ENCODE measurements at regions not wholly inside any gene's neighbourhood (a gene's known extent, or its start where the extent isn't known, plus 50 kb on each side); places are given as distances from the start of the nearest gene placed in this dataset.
"Not testable (repeated sequence)": the region's sequence is repeated elsewhere in the genome, so short reads cannot be mapped to it uniquely, and the experiment has no call there.

GRCh38 chr20:53865901-53866793 is 204.2 kb downstream of the BCAS1 start:
- TF ChIP-seq, protein P1, sequence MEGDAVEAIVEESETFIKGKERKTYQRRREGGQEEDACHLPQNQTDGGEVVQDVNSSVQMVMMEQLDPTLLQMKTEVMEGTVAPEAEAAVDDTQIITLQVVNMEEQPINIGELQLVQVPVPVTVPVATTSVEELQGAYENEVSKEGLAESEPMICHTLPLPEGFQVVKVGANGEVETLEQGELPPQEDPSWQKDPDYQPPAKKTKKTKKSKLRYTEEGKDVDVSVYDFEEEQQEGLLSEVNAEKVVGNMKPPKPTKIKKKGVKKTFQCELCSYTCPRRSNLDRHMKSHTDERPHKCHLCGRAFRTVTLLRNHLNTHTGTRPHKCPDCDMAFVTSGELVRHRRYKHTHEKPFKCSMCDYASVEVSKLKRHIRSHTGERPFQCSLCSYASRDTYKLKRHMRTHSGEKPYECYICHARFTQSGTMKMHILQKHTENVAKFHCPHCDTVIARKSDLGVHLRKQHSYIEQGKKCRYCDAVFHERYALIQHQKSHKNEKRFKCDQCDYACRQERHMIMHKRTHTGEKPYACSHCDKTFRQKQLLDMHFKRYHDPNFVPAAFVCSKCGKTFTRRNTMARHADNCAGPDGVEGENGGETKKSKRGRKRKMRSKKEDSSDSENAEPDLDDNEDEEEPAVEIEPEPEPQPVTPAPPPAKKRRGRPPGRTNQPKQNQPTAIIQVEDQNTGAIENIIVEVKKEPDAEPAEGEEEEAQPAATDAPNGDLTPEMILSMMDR (IDR thresholded peaks at IDR 0.05; ENCODE audit: low read depth, low read length), result no peak
- Histone ChIP-seq H3K27ac (no peak overlapping the region), H3K4me3 (ENCODE audit: low read depth, low read length) (peak overlapping the region; percentile 33)

GRCh38 chr20:53864765-53865683 is 205.4 kb downstream of the BCAS1 start:
- H3K4me3 ChIP-seq (ENCODE audit: low read depth, low read length); H3K9me3 ChIP-seq (ENCODE audit: severe bottlenecking); H3K27ac ChIP-seq; H3K36me3 ChIP-seq; H3K27me3 ChIP-seq (ENCODE audit: insufficient read depth, low read depth, severe bottlenecking); DNase-seq: not testable (repeated sequence)

More at GRCh38 chr20:53865901-53866793, 204.2 kb downstream of the BCAS1 start:
- Histone ChIP-seq H3K36me3 (no peaks in the 10 kb centered on the region), H3K27me3 (ENCODE audit: insufficient read depth, low read depth, severe bottlenecking) (no peaks in the 10 kb centered on the region), H3K9me3 (ENCODE audit: severe bottlenecking) (no peaks in the 10 kb centered on the region)
- peak; percentile 63 for DNase-seq

DNA sequence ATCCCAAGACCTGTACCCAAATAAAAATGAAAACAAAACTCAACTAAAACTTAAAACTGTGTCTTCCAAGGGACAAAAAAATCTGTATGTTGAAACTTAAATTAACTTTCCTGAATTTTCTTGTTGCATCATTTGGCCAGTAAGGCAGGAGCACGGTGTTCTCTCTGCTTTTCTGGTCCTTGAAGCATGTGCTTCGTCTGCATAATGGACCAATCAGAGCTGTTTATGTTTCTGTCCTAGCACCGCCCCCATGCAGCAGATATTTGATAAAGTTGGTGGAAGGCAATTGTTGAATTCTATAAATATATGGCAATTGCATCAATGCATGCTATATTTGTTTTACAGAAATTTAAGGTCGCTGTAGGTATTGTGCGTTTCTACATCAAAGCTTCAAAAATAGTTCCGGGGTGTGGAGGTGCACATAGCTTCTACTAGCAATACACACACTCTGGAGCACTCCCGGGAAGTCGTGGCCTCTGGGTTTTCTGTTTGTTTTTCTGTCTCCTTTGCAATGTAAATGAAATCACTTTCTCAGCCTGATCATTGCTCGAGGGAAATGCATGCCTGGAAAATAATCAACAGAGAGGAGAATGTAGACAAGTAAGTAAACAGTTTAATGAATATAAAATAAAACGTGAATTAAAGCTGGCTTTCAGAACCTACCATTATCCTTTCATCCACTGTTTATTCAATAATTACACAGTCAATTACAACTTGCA is 206.3 kb downstream of the BCAS1 start:
- not testable (repeated sequence) for H3K4me3 ChIP-seq (ENCODE audit: low read depth, low read length); H3K36me3 ChIP-seq; H3K9me3 ChIP-seq (ENCODE audit: severe bottlenecking); H3K27ac ChIP-seq; DNase-seq; H3K27me3 ChIP-seq (ENCODE audit: insufficient read depth, low read depth, severe bottlenecking)

GRCh38 chr20:53863535-53863922 is 206.9 kb downstream of the BCAS1 start:
- H3K36me3 ChIP-seq; H3K4me3 ChIP-seq (ENCODE audit: low read depth, low read length); H3K9me3 ChIP-seq (ENCODE audit: severe bottlenecking); H3K27ac ChIP-seq; DNase-seq; H3K27me3 ChIP-seq (ENCODE audit: insufficient read depth, low read depth, severe bottlenecking): not testable (repeated sequence)

DNA sequence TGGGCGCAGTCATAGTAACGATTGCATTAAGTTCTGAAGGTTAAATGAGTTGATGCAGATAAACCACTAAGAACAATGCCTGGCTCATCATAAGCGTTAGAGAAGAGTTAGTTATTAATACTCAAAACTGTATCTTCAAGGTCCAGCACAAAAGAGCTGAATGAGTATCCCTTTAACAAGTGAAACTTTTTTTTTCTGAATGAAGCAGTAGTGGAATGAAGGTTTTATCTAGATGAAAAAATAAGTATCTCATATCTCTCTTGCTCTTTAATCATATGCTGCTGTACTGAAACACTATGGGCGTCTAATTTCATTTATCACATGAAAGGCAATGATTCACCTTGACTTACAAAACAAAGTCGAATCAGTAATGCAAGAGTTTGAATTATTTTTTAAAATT is 207.4 kb downstream of the BCAS1 start:
- H3K27ac ChIP-seq; H3K27me3 ChIP-seq (ENCODE audit: insufficient read depth, low read depth, severe bottlenecking); DNase-seq; H3K4me3 ChIP-seq (ENCODE audit: low read depth, low read length); H3K9me3 ChIP-seq (ENCODE audit: severe bottlenecking); H3K36me3 ChIP-seq: not testable (repeated sequence)

DNA sequence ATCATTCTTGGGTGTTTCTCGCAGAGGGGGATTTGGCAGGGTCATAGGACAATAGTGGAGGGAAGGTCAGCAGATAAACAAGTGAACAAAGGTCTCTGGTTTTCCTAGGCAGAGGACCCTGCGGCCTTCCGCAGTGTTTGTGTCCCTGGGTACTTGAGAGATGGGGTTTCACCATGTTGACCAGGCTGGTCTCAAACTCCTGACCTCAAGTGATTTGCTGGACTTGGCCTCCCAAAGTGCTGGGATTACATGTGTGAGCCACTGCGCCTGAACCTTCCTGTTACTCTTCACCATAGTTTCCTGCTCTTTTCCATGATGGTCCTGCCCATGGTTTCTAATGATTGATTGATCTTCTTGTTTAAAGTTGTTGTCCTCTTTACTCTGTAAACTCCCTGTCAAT is 207.9 kb downstream of the BCAS1 start:
- not testable (repeated sequence) for H3K36me3 ChIP-seq; DNase-seq; H3K27ac ChIP-seq; H3K27me3 ChIP-seq (ENCODE audit: insufficient read depth, low read depth, severe bottlenecking); H3K4me3 ChIP-seq (ENCODE audit: low read depth, low read length); H3K9me3 ChIP-seq (ENCODE audit: severe bottlenecking)

GRCh38 chr20:53862136-53862397 is 208.3 kb downstream of the BCAS1 start:
- not testable (repeated sequence) for H3K27ac ChIP-seq; H3K4me3 ChIP-seq (ENCODE audit: low read depth, low read length); H3K36me3 ChIP-seq; H3K9me3 ChIP-seq (ENCODE audit: severe bottlenecking); H3K27me3 ChIP-seq (ENCODE audit: insufficient read depth, low read depth, severe bottlenecking); DNase-seq

DNA sequence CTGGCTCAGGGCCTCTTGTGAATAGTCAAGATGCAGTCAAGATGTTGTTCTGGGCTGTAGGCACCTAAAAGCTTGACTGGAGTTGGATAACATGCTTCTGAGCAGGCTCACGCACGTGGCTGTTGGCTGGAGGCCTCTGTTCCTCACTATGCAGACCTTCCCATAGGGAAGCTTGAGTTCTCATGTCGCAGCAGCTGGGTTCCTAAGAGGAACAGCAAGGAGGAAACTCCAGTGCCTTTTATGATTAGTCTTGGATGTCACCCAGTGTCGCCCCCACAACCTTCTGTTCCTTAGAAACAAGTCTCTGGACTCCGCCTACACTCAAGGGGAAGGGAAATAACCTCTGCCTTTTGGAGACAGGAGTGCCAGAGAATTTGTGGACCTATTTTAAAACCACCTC is 210.7 kb downstream of the BCAS1 start:
- TF ChIP-seq, protein P1 (IDR thresholded peaks at IDR 0.05; ENCODE audit: low read depth, low read length), result no peak
- no peaks in the 10 kb centered on the region for H3K36me3 ChIP-seq
- no peak overlapping the region for H3K27ac ChIP-seq
- no peaks in the 10 kb centered on the region for H3K27me3 ChIP-seq (ENCODE audit: insufficient read depth, low read depth, severe bottlenecking)
- H3K9me3 ChIP-seq (ENCODE audit: severe bottlenecking), result no peaks in the 10 kb centered on the region
- no peak for DNase-seq
- no peak overlapping the region for H3K4me3 ChIP-seq (ENCODE audit: low read depth, low read length)

GRCh38 chr20:53859009-53859408 is 211.4 kb downstream of the BCAS1 start:
- H3K4me3 ChIP-seq (ENCODE audit: low read depth, low read length); DNase-seq; H3K9me3 ChIP-seq (ENCODE audit: severe bottlenecking); H3K27me3 ChIP-seq (ENCODE audit: insufficient read depth, low read depth, severe bottlenecking); H3K27ac ChIP-seq; H3K36me3 ChIP-seq: not testable (repeated sequence)

DNA sequence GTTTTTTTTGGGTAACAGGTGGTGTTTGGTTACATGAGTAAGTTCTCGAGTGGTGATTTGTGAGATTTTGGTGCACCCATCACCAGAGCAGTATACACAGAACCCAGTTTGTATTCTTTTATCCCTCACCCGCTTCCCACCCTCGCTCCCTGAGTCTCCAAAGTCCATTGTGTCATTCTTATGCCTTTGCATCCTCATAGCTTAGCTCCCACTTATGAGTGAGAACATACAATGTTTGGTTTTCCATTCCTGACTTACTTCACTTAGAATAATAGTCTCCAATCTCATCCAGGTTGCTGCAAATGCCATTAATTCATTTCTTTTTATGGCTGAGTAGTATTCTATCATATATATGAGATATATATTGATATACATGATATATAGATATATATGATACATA is 211.9 kb downstream of the BCAS1 start:
- not testable (repeated sequence) for H3K27ac ChIP-seq; H3K9me3 ChIP-seq (ENCODE audit: severe bottlenecking); H3K36me3 ChIP-seq; DNase-seq; H3K27me3 ChIP-seq (ENCODE audit: insufficient read depth, low read depth, severe bottlenecking); H3K4me3 ChIP-seq (ENCODE audit: low read depth, low read length)
